GM19324 (cell line): ENCODE measurements at regions not wholly inside any gene's neighbourhood (a gene's known extent, or its start where the extent isn't known, plus 50 kb on each side); places are given as distances from the start of the nearest gene placed in this dataset.

Experiments used
- ATAC-seq: cut with Tn5 transposase; IDR thresholded peaks from one replicate; pipeline ENCODE4 v1.9.1; 2021; ENCODE audit warnings: mild to moderate bottlenecking, moderate library complexity; ENCODE audit not compliant: unreplicated experiment, low FRiP score

DNA sequence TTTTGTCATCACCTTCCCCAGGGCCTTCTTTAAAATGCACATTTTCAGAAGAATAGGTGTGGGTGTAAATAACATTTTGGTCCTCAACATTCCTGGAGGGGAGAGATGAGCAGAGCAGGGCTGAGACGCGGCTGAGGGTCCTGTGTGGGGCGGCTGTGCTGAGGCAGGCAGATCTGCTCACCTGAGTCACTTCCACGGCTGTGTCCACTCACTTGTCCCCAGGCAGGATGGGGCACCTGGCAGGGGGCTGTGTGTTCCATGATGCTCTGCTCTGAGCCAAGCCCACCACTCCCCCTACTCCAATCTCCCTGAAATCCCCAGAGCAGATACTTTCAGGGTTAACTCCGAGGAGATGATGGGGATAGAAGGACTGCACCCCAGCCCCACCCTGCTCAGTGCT lies 93.8 kb downstream of the GLRX3 start:
- no peak for ATAC-seq

DNA sequence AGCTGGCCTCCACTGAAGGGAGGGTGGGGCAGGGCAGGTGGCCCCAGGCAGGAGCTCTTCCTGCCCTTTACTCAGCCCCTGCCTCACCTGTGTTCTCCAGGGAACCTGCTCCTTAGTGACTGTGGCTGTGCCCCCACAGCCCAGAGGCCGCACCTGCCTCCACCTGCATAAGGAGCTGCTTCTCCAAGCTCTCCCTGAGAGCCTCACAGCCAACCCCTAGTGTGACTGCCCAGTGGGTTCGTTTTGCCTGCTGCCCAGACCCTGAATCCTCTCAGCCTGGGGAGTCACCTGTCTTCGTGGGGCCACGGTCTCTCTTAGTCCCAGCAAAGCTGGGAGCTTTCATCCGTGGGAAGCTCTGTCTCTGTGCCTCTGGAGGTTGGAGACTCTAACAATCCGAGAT lies 94.4 kb downstream of the GLRX3 start:
- ATAC-seq, result no peak

DNA sequence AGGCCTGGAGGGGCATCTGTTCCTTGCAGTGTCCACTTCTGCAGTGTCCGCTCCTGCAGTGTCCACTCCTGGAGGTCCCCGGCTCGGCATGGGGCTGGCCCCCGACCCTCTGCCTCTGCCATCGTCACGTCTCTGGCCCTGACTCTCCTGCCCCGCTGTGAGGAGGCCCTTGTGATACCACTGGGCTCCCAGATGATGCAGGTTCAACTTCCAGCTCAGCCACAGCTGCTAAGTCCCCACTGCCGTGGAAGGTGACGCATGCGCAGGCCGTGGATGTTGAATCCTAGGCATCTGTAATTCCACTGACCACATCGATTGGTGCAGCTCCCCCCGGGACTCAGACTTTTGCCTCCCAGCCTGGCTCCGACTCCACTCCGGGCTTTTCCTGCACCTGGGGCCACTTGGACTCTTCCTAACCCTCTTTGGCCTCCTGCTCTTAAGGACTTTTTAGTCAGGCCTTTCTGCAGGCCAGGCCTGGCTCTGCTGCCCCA lies 95.1 kb downstream of the GLRX3 start:
- no peak for ATAC-seq

DNA sequence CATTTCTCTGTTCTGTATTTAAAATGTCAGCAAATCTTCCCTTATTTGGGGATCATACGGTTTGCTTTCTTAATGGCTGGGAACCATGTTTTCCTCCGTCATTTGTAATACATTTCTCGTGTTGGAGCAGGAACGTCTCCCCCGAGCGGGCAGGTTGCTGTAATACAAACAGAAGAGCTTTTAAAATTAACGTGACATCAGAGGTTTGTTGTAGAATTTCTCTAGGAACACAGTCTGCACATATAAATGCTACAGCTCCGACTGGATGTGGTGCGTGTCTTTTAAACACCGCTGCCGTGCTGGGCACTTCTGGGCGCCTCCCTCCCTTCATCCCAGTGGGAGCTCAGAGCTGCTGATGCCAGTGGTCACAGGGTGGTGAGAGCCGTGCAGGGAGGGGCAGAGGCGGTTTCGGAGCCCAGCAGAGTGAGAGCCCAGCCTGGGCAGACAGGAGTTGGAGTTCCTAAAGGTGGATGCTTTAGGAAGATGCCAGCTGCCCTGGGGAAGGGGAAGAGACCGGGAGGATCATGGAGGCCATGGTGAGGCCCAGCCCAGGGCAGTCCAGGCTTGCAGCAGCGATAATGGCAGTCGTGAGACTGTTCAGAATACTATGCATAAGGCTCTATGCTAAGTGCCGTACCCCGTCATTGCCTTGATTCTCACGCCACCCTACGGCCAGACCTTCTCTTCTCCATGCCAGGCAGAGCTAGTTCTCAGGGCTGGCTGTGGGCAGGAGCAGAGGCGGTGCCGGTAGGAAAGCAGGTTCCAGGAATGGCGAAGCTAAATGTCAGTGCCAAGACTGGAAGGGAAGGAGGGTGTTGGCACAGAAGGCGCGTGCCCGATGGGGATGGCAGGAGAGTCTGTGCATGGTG lies 96.2 kb downstream of the GLRX3 start:
- no peak for ATAC-seq

DNA sequence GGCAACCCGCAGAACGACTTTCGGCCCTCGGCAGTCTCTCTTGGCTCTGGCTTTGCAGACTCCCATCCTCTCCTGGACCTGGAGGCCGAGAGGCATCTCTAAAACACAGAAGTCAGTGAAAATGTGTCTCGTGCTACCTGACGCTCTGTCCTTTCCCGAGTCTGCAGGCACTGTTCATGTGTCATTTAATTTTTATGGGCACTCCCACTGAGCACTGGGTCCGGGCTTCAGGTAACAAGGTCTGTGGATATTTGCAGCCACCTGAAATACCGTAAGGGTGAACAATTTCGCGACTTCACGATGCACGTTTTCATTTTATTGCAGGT lies 96.8 kb downstream of the GLRX3 start:
- ATAC-seq, result no peak

DNA sequence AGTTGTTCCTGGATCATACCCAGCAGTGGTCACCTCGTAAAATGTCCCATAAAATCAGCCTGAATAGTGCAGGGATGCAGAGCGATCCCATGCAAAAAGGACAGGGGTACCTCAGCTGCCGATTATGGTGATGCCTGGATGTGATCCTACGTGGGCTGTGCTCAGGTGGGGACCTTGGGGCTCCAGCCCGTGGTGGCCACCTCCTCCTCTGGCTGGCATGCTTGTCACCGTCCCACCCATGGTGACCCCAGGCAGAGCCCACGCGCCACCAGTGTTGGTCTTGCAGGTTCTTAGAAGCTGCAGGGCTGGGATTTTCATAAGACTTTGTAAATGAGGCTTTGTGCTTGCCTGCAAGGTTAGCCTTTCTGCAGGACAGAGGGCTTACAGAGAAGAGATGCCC lies 97.2 kb downstream of the GLRX3 start:
- ATAC-seq, result no peak

DNA sequence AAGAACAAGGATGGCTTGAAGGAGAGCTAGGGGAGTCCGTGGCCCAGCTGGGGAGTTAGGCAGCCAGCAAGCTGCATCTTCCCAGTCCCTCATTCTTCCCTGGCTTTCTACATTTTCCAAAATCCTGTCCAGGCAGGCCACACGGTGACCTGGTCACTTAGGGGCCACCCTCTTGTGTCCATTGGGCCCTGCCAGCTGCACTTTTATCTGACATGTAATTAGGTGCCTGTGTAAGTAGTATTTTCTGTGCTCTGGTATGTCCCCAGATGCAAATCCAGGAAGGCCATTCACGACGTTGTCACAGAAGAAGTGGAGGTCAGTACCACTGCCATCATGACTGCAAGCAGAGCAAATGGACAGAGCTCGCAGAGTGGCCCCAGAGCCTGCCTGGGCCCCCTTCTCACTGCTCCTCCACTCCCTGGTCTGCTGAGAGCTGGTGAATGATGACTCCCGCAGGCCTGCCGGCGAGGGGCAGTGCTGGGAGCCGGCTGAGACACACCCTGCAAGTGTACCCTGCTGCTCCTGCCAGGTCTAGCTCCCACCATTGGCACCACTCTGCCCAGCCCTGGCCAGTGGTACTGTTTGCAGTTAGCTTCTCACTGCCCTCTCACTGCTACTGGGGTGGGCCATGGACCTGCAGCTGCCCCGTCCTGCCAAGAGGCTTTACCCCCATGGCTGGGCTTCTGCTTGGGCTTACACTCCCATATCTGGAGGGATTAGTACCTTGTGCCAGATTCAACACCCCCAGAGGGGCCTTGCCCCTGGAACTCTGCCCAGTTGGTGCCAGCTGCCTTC lies 98.2 kb downstream of the GLRX3 start:
- no peak for ATAC-seq

DNA sequence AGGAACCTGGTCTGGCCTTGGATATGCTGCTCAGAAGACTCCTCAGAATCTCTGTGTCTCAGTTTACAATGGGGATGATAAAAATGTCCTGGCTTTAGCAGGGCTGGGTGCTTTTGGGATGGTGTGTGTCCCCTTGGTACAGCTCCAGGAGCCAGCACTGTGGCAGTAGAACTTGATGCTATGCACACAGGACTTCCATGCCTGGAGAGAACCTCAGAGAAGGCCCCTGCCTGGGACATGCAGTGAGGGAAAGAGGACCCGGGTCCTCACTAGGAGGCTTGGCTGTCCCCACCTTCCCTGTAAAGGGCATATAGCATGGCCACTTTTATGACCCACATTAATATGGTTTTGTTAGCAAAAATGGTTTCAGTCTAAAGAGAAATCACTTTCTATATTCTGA lies 100.5 kb downstream of the GLRX3 start:
- ATAC-seq, result no peak

DNA sequence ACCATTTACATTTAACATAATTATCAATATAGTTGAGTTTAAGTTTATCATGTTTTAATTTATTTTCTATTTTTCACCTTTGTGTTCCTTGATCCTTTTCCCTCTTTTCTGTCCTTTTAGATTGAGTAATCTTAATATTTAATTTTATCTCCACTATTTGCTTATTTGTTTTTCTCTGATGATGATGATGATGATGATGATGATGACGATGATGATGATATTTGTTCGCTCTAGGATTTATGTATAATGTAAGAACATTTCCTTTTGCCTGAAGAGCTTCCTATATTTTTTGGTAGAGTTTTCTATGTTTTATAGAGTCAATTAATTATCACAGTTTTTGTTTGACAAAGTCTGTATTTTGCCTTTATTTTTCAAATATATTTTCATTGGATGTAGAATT lies 104.2 kb downstream of the GLRX3 start:
- no peak for ATAC-seq

DNA sequence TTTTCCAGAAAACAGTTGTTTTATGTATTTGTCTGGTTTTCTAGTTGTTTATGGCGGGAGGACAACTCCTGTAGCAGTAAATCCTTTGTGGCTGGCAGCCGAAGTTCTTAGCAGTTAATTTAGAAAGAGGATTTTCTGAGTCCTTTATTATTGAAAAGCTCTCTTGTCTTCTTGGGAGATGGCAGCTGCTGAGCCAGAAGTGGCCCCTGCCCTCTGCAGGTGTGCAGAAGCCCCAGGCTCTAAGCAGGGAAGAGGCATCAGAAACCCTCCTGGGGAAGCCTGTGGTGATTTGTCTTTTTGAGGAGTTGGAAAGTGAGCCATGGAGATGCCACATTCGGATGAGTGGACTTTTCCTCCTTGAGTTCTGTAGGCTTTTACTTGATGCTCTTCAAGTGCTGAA lies 106.3 kb downstream of the GLRX3 start:
- no peak for ATAC-seq

DNA sequence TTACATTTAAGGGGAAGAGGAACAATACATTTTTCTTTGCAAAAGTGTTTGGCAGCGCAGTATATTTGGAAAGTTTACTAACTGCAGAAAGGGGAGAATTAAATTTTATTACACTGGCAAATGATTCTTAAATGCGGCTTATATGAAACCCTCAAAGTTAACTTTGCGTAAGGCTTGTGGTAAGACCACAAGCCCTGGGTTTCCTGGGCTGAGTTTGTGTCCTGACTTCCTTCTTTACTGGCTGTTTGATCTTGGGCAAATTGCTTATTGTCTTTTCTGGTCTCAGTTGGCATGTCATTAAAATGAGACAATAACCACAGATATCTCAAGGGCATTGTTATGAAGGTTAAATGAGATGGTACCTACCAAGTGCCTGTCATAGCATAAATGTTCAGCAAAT lies 106.8 kb downstream of the GLRX3 start:
- no peak for ATAC-seq

DNA sequence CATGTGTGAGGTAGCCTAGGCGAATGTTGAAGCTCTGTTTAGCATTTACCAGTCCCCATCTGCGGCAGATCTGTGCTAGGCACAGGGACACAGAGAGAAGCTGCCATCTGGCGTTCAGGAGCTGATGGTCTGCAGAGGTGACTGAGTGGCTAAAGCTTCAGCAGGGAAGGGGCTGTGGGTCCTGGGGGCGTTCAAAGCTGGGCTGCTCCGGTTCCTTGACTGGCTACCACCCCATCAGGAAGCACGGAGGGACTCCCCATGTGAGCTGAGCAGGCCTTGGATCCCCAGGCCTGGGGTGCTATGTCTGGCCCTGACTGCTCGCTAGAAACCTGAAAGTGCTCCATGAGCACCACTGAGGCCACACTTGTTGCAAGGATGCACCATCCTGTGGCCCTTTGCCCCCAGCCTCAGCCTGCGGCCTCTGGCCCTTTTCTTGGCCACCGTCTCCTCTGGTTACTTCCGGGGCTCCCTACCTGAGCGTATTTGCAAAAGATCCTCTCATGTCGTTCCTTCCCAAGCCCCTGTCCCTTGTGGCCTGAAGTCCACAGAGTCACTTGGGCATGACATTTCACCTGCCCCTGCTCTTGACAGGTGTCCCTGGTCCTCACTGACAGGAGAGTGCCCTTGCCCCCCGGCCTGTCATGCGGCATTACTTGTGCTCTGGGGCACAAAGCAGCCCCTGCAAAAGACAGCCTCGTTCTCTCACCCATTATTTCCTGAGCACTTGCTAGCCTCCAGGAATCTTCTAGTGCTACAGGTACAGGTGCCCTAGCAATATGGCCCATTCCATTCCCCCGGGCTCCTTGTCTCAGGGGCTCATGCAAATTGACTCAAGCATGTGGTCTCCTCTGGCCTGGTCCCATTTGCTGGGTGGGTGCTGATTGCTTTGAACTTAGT lies 108.1 kb downstream of the GLRX3 start:
- ATAC-seq, result no peak

DNA sequence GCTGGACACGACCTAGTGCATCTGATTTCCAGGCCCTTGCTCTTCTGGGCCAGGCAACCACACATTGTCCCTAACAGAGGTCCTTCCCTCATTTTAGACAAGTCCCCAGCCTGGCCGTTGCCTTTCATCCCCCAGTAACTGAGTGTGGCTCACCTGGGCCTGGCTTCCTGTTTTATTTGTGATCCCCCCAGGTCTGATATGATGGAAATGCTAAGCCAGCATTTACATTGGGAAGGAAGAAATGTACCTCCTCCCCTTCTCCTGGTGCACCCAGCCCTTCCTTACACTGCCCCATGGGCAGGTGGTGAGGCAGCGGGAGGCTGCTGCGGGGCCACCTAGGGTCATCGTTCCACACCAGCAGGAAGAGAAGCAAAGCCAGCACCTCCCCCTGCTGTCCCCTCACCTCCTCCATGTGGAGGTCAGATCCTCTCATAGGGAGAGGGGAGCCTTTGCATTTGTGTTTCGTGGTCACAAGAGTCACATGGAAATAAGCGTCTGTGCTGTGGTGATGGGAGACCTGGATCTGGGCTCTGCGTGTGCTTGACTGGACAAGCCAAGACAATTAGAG lies 108.8 kb downstream of the GLRX3 start:
- no peak for ATAC-seq

DNA sequence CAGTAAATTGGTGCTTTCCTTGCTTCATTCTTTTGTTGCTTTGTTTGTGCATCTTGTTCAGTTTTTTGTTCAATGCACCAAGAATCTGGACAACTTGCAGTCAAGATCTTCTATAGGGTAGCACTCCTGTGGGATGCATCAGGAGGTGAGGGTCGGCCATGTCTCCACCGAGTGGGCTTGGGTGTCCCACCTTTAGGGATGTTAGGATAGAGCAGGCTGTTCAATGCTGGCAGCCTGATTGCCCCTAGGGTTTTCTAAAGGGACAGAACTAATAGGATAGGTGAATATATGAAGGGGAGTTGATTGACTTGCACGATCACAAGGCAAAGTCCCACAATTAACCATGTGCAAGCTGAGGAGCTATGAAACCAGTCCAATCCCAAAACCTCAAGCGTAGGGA lies 109.9 kb downstream of the GLRX3 start:
- no peak for ATAC-seq

DNA sequence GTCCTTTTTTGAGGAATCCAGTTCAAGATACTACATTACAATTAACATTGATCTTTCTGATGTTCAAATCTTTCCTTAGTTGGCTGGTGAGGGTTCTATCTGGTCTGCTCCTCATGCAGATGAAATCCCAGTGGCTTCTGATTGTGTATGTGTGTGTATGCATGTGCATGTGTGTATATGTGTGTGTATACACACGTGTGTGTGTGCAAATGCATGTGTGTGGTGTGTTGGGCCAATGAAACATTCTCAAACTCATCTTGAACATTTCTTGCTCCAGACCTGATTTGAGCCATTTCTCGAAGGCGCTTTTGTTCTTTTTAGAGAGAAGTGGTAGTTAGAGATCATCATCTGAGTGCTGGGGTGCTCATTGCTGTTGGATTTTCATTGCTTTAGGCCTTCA lies 113.9 kb downstream of the GLRX3 start:
- ATAC-seq, result no peak

DNA sequence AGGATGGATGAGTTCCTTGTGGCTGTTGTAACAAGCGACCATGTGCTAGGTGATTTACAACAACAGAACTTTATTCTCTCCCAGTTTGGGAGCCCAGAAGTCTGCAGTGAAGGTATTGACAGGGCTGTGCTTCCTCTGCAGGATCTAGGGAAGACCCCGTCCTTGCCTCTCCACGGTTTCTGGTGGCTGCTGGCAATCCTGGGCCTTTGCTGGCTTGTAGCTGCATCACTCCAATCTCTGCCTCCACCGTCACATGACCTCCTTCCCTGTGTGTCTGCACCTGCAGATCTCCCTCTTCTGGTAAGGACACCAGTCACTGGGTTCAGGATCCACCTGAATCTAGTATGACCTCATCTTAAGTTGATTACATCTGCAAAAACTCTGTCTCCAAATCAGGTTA lies 115.6 kb downstream of the GLRX3 start:
- ATAC-seq, result no peak

DNA sequence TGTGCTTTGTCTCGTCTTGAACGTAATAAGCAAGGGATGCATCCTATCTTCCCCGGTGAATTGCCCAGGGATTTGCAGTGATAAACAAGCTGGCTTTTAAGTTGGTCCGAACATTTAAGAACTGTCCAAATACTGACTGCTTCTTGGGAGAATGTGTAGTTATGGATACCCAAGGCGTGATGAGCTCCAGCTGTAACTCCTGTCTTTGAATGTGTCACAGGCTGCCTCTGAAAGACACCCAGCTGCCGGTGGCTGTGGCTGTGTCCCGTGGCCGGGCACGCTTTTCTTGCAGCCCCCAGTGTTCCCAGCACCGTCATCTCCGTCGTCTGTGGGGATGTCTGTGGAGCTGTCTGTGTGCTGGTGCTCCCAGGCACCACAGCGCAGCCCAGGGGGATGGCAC lies 118.1 kb downstream of the GLRX3 start:
- no peak for ATAC-seq

DNA sequence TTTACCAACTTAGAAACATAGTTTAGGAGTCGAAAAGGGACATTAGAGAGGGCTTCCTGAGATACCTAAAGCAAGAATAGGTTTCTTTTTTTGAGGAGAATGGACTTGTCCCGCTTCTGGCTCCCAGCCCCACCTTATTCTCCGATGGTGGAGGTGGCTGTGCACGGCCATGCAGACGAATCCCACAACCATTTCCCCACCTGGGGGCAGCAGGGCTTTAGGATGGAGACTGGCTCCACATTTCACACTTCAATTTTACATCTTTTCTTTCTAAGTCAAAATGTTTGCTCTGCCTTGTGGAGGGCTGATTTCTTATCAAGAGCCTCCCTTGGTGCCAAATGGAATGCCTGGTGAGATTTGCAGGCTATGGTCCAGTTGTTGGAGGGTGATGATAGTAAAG lies 118.5 kb downstream of the GLRX3 start:
- no peak for ATAC-seq

DNA sequence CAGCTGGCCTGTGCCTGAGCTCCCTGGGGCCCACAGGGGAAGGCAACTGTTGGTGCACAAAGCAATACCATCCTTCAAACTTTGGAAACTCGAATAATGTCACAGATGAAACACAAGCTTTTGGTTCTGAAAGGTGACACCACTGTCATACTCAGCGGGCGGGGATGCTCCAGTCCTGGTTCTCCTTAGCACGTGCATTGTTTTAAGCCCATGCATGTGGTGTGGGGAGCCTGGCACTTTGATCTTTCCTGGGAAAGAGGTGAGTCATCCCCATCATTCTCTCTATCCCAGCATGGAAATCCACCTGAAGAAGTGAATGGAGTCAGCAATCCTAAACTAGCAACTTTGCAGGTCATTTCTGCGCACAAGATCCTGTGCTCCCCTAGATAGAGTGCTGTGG lies 119.6 kb downstream of the GLRX3 start:
- no peak for ATAC-seq

DNA sequence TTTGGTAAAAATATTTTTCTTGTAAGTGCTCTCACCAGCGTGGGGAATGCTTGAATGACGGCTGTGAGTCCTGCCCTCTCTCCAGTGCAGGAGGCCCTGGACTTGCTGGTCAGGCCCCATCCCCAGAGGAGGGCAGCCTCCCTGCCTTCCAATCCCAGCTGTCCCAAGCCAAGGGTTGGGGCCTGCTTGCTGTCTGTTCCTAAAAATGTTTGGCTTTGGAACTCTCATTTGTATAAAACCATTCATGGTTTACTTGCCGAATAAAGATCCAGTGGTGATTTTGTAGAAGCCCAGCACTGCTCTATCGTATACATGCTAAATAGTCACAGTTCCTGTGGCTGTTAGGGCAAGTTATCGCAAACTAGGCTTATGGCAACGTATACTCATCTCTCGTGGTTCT lies 121.7 kb downstream of the GLRX3 start:
- no peak for ATAC-seq

DNA sequence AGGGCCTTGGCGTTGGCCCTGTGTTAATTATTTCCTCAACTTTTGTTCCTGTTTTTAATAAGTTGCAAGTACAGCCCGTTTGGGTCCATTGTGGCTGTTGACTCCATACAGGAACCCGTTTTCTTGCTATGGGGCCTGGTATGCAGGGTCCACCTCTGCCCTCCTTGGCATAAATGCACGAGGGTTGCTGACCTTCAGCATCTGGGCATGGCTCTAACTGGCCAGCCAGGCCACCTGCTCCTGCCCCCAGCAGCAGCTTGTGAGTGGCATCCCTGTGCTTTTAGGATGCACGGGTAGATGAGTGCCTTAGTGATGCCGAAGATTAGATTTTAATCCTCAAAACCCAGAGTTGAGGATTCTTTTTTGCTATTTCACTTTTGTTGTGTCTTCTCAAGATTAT lies 123.2 kb downstream of the GLRX3 start:
- no peak for ATAC-seq
